Ishikawa (cell line): ENCODE measurements at regions not wholly inside any gene's neighbourhood (a gene's known extent, or its start where the extent isn't known, plus 50 kb on each side); places are given as distances from the start of the nearest gene placed in this dataset.

Source experiments
- CEBPB ChIP-seq: IDR thresholded peaks from 2 replicates; pipeline ENCODE4 v1.6.1; 2012
- CREB1 ChIP-seq: IDR thresholded peaks from 2 replicates; pipeline ENCODE4 v1.6.1; 2012; ENCODE audit warnings: low read depth
- EGR1 ChIP-seq: IDR thresholded peaks from 2 replicates; pipeline ENCODE4 v1.6.1; 2012
- EP300 ChIP-seq: IDR thresholded peaks from 2 replicates; pipeline ENCODE4 v1.6.1; 2012; ENCODE audit warnings: borderline replicate concordance
- FOXM1 ChIP-seq: IDR thresholded peaks from 2 replicates; pipeline ENCODE4 v1.6.1; 2012; ENCODE audit warnings: low read depth, borderline replicate concordance
- MAX ChIP-seq: IDR thresholded peaks from 2 replicates; pipeline ENCODE4 v1.6.1; 2012
- TAF1 ChIP-seq: IDR thresholded peaks from 2 replicates; pipeline ENCODE4 v1.6.1; 2012; ENCODE audit warnings: low read depth, mild to moderate bottlenecking
- TCF12 ChIP-seq: IDR thresholded peaks from 2 replicates; pipeline ENCODE4 v1.6.1; 2012; ENCODE audit warnings: low read depth
- TEAD4 ChIP-seq: IDR thresholded peaks from 2 replicates; pipeline ENCODE4 v1.6.1; 2012
- USF1 ChIP-seq: IDR thresholded peaks from 2 replicates; pipeline ENCODE4 v1.6.1; 2012
- YY1 ChIP-seq: IDR thresholded peaks from 2 replicates; pipeline ENCODE4 v1.6.1; 2012; ENCODE audit warnings: low read depth
- TF ChIP-seq, protein P1 (sequence below): IDR thresholded peaks from 2 replicates; pipeline ENCODE4 v1.6.1; 2012; ENCODE audit warnings: low read depth, mild to moderate bottlenecking

DNA sequence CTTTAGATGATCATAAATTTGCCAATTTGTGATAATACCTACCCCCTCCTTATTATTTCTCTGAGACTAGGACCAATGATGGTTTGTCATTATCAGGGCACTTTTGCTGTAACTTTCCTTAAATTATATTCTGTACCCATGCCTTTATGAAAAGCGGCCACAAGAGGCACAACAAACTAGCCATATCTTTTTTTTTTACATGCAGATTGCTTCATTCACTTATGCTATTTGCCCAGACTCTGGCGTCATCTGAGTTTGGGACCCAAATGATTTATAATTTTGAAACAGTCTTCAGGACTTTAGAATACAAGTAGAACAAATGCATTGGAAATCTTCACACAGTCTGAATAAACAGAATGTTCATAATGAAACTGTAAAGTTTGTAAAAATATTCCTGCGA is 408.1 kb downstream of the MAT2B start:
- TF ChIP-seq TEAD4, result no peak
- no peak for TF ChIP-seq CEBPB
- TF ChIP-seq, protein P1, sequence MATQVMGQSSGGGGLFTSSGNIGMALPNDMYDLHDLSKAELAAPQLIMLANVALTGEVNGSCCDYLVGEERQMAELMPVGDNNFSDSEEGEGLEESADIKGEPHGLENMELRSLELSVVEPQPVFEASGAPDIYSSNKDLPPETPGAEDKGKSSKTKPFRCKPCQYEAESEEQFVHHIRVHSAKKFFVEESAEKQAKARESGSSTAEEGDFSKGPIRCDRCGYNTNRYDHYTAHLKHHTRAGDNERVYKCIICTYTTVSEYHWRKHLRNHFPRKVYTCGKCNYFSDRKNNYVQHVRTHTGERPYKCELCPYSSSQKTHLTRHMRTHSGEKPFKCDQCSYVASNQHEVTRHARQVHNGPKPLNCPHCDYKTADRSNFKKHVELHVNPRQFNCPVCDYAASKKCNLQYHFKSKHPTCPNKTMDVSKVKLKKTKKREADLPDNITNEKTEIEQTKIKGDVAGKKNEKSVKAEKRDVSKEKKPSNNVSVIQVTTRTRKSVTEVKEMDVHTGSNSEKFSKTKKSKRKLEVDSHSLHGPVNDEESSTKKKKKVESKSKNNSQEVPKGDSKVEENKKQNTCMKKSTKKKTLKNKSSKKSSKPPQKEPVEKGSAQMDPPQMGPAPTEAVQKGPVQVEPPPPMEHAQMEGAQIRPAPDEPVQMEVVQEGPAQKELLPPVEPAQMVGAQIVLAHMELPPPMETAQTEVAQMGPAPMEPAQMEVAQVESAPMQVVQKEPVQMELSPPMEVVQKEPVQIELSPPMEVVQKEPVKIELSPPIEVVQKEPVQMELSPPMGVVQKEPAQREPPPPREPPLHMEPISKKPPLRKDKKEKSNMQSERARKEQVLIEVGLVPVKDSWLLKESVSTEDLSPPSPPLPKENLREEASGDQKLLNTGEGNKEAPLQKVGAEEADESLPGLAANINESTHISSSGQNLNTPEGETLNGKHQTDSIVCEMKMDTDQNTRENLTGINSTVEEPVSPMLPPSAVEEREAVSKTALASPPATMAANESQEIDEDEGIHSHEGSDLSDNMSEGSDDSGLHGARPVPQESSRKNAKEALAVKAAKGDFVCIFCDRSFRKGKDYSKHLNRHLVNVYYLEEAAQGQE, result no peak
- TF ChIP-seq TAF1, result no peak
- TF ChIP-seq FOXM1, result no peak
- no peak for TF ChIP-seq CREB1
- no peak for TF ChIP-seq EGR1
- TF ChIP-seq USF1, result no peak
- TF ChIP-seq MAX, result no peak
- no peak for TF ChIP-seq EP300
- no peak for TF ChIP-seq YY1
- no peak for TF ChIP-seq TCF12
